ENCODE measurements at regions not wholly inside any gene's neighbourhood (a gene's known extent, or its start where the extent isn't known, plus 50 kb on each side); places are given as distances from the start of the nearest gene placed in this dataset.
A peak's percentile ranks its signal among the peaks of the same experiment; 100 is the strongest.

DNA sequence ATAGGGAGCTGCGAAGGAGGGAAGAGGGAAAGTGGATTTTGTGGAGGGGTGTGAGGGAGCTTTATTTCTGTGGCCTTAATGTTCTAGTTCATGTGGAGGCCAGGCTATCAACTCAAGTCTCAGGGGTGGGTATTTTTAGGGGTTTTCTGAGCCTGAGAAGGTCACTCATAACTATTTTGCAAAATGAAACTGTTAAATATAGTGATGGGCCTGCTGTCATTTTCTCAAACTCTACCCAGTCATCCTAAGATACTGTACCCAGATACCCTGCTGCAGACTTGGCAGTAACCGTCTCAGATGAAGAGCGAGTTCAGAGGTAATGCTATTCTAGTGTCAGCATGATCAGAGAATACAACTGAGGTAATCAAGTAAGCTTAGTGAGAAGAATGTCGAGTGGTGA lies 545.0 kb upstream of the TBL1XR1 start:
- no peak for DNase-seq (ENCODE audit: low read depth in 2 of 2)

DNA sequence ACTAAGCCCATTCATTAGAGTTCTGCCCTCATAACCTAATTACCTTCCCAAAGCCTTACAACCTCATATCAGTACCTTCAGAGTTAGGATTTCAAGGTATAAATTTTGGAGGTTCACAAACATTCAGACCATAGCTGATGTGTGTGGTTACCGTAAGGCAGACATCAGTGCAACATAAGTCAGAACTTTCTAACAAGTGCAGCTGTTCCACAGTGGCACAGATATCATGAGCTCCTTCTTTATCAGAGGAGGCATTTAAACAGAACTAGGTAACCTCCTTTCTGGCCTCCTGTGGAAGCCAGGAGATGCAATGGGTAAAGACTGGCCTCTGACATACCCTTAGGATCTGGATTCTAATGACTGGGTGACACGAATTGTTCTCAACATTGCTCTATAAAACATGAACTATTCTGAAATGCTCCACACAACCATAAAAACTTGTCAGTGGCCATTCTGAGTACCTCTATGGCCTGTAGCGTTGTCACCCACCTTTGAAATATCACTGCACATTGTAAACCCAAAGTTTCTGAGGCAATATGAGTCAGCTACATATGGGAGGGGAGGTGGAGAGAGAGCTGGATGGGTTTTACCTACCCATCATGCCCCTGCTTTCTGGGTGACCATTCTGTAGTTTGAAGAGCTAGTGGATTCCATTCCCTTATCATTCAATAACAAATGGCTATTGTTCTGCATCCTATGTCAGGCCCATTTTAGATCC lies 546.0 kb upstream of the TBL1XR1 start:
- DNase-seq (ENCODE audit: low read depth in 2 of 2): no peak

DNA sequence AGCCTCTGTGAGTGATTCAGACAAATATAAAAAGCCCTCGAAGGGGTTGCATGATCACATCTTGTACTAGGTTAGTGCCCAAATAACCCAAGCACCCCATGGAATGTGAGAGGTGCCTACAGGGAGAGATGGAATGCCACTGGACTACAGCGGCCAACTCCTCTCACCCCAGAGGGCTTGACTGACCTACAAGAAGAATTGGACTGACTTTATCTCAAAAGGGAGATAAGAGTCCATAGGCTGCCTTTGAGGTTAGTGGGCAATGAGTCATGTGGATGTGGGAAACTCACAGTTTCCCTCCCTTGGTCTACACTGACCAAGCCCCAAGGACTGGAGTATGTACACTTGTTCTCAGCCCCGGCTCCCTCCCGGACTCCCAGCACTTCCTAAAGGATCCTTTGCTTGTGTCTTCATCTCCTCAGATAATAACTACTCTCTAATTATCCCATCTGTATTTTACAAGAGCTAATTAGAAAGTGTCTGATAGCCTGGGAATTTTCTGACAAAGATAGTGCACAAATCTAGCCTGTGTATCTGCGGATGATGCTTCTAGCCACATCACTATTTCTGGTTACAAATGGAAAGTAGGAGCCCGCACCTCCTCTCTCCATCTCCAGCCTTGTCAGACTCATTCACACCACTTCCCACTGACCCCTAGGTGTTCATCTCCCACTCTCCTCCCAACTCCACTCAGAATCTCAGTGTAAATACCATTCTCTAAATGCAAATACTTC lies 547.8 kb upstream of the TBL1XR1 start:
- DNase-seq (ENCODE audit: low read depth in 2 of 2): no peak

DNA sequence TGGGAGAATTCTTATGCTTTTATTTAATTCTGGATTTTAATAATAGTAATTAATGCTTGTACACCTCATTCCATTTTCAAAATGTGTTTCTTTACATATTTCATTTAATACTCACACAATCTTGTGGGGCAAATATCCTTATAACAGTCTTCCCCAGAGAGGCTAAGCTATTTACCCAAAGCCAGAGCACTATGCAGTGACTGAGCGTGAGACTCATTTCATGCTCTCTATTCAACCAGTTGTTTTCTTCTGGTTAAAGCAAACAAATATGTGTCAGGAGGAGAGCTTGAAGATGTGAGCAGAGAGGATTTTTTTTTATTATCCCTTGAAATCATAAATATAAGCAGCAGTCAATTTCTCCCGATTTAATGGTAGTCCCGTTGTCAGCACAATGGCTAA lies 548.3 kb upstream of the TBL1XR1 start:
- no peak for DNase-seq (ENCODE audit: low read depth in 2 of 2)

DNA sequence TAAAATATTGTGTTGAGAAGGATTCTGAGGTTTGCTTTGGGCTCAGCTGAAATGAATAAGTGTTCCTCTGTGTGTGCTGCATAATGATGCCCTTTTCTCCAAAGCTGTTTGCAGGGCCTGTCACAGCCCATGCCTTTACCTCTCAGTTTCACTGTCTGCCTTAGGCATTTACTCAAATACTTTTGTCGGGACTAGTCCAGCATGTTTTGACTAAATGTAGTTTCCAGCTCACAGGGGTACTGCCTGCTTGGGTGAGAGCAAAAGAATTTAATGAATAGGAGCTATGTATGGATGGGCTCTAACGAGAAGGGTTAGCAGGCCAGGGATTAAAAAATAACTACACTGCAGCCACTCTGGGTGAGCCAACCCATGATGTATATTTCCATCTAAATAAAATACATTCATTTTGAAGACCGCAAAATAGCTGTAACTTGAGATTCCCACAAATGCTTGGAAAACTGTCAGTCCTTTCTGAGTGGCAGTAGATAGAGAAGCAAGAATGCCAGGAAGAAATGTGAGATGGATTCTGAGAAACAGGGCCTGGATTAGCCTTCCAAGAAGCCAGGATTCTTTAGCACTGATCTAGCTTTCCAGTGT lies 549.2 kb upstream of the TBL1XR1 start:
- DNase-seq (ENCODE audit: low read depth in 2 of 2): no peak

DNA sequence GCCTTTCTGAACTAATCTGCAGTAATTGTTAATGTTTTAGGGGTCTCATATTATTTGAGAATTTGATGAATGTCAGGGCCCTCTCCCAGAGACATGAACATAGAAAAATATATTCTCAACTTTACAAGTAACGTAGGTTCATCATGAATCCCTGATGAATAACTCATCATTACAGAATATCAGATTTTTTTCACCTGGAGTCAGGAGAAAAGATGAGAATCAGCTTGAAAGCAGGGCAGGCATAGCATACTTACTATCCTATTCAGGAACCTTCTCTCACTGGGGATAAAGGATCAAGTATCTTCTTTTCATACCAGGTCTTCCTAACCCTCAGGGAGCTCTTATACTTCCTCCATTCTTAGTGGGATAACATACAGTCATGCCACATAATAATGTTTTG lies 552.6 kb upstream of the TBL1XR1 start:
- no peak for DNase-seq (ENCODE audit: low read depth in 2 of 2)

DNA sequence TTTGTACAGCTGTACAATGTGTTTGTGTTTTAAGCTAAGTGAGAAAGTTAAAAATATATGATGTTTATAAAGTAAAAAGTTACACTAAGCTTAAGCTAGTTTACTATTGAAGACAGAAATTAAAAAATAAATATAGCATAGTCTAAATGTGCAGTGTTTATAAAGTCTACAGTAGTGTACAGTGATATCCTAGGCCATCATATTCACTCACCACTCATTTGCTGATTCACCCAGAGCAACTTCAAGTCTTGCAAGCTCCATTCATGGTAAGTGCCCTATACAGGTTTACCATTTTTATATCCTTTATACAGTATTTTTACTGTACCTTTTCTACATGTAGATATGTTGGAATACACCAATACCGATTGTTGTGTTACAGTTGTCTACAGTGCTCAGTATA lies 553.2 kb upstream of the TBL1XR1 start:
- no peak for DNase-seq (ENCODE audit: low read depth in 2 of 2)

DNA sequence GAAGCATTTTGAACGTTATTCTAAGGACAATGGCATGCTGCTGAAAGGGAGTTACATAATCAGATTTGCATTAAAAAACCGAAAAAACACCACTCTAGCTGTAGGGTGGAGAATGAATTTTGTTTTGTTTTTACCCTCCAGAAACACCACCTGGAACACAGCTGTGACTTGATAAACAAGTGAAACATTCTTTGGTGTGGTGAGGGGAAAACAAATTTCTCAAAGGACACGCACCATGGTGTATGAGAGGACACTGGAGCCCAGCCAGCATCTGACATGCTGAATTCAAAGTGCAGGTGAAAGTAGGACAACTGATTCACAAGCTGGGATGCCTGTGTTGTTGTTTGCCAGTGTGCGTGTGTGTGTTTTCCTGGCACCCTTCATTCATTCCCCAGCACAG lies 554.5 kb upstream of the TBL1XR1 start:
- DNase-seq (ENCODE audit: low read depth in 2 of 2): no peak

DNA sequence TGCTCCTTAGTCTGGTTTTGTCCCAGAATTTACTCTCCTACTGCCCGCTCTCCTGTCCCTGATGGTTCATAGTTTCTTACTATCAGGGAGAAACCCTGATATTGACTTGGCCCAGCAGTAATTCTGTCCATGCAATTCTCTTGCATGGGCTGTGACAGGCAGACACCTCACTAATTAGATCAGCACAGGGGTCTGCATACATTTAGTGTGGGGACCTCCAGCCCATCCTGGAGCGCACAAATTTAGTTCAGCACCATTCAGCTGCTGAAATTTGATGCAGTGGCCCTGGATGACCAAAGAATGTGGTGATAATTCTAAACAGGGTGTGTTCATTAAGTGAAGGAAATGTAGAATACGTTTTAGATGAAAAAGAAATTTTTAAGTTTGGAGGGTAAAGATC lies 555.5 kb upstream of the TBL1XR1 start:
- DNase-seq (ENCODE audit: low read depth in 2 of 2): no peak

DNA sequence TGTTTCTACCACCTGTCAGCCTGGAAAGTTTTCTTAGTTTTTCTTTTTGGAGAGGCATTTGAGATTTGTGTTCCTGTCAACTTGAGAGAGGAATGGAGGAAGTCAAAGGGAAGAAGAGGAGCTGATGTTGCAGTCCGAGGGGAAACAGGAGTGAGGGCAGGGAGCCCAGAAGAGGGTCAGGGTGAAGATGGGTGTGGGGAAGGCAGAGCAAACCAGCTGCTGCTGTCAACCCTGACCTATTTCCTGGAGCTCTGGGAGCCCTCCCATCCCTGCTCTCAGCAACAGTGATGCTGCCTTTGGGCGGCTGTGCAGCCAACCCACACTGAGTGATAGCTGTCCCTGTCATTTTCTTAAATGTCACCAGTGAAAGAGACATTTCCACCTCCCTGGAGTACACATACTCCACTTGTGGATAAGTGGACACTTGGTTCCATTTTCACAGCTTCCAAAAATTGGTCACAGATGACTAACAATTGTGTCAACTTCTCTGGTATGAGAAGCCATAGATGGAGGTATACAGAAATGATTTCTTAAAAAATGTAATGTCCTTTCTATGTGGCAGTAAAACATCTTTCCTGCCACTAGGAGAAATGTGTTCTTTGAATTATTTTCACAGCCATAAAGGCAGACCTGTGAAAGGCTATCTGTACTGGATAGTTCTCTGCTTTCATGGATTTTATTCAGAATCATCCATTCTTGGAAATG lies 556.3 kb upstream of the TBL1XR1 start:
- no peak for DNase-seq (ENCODE audit: low read depth in 2 of 2)

DNA sequence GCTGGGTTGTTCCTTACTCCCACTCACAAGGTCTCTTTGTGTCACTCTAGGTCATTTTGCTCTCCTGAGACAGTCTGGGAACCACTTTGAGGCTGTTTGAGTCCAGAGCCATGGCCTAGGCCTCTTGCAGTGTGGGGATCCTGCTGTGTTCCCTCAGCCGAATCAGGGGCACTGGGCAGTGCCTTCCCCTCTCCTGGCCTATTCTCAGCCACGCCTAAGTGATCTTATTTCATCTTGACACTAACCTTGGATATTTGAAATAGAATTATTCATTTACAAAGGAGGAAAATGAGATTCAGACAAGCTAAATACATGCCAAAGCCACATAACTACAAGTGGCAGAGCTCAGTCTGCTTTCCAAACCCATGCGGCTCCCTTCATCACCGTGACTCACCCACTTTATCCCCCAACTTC lies 557.2 kb upstream of the TBL1XR1 start:
- no peak for DNase-seq (ENCODE audit: low read depth in 2 of 2)

DNA sequence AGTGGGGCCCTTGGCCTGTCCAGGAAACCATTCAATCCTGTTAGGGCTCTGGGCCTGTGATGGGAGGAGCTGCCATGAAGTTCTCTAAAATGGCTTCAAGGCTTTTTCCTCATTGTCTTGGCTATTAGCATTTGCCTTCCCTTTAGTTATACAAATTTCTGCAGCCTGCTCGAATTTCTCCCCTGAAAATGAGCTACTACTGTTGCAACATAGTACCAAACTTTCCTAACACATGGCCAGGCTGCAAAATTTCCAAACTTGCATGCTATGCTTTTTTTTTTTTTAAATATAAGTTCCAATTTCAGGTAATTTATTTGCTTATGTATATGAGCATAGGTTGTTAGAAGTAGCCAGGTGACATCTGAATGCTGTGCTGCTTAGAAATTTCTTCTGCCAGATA lies 560.8 kb upstream of the TBL1XR1 start:
- no peak for DNase-seq (ENCODE audit: low read depth in 2 of 2)

DNA sequence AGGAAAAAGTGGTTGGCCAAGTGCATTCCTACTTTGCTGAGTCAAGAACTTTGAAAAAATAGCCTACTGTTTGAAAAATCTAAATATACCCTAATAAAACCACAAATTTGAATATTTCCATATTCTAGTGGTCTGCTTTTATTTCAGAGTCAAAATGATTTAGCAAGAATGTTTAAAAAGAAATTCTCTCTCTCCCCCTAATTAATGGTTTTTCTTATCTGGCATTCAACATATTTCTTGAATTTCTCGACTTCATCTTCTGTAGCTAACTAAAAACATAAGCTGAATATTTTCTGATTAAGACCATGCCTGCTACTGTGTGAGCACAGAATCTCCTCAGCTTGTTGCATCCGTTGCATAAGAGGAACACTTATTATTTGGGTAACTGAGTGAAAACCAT lies 563.5 kb upstream of the TBL1XR1 start:
- no peak for DNase-seq (ENCODE audit: low read depth in 2 of 2)

DNA sequence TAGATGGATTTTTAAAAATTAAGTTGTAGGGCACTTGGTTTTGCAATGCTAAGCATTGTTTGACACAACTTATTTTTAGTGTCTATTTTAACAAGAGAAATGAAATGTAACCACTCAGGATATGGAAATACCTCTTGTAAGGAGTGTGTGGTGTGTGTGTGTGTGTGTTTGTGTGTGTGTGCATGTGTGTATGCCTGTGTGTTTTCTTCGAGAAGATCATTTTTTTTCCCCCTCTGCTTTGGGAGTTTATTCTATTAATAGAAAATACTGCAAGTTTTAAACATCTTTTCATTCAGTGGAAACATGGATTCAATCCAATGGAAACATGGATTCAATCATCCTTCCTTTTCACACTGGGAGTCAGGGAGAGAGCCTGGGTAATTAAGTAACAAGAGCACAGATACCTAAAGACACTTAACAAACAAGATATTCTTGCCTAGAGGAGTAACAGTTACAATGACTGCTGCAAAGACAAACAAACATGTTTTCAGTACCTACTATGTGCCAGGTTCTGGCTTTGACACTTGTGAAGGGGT lies 567.2 kb upstream of the TBL1XR1 start:
- no peak for DNase-seq (ENCODE audit: low read depth in 2 of 2)

DNA sequence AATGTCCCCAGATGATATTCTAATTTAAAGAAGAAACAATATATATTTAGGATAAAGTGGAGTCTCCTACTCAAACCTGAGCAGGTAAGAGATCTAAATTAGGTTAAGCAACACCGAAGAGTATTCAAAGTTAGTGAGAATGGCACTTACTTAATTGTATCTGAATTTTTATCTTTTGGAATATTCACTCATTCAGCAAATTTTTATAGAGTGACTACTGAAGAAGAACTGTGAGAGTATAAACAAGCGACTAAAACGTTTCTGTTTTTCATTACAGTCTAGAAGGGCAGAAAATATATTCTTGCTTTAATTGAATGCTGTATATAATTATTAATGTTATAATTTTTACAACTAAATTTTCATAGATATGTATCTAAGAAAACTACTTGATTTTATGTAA lies 567.7 kb upstream of the TBL1XR1 start:
- DNase-seq (ENCODE audit: low read depth in 2 of 2): no peak

DNA sequence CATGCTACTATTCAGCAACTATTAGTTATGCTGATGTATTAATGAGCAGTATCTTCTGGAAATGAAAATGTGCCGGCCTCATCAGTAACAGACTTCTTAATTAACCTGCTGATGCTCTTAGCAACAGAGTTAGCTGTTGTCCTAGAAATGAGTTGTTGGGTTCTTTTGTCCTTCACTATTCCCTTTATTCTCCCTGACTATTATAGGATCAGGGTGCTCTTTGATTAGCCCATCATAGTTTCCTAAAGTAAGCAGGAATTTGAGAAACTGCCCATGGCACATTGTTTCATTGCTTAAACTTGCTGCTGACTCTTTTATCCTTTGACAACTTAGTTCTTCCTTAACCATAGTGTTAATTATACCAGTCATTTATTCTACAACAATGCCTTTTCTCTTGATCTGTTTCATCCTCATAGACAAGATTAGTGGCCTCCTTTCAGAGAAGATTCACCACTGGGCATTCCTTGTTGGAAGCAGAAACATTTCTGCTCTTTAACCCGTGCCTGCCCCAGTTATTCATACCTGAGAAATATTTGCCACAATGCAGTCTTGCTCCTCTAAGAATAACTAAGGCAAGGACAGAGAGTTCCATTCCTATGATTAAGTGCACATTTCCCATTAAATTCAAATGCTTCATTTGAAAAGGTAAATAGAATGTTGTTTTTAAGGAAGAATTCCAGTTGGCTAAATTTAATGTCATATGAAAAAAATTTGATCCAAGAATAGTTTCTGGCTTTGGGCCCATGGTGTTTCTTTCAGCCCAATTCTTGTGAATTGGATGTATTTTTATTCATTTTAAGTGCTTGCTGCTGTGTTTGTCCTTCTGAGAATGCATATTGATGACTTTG lies 573.3 kb upstream of the TBL1XR1 start:
- no peak for DNase-seq (ENCODE audit: low read depth in 2 of 2)

DNA sequence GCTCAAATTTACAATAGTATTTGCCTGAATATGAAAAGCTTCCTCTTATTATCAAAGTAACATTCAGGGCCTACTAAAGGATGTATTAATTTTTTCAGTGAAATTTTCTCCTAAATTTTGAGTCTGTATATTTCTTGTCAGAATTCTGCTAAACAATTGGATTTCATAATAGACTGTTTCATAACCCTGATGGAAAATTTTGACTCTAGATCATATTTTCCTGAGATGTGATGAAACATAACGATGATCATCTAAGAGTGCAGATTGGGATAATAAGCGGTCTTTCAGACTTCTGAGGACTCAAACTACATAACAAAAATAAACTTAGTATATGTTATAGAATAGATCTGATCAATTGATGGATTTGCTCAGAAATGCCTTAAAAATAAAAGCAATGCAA lies 574.5 kb upstream of the TBL1XR1 start:
- DNase-seq (ENCODE audit: low read depth in 2 of 2): no peak

DNA sequence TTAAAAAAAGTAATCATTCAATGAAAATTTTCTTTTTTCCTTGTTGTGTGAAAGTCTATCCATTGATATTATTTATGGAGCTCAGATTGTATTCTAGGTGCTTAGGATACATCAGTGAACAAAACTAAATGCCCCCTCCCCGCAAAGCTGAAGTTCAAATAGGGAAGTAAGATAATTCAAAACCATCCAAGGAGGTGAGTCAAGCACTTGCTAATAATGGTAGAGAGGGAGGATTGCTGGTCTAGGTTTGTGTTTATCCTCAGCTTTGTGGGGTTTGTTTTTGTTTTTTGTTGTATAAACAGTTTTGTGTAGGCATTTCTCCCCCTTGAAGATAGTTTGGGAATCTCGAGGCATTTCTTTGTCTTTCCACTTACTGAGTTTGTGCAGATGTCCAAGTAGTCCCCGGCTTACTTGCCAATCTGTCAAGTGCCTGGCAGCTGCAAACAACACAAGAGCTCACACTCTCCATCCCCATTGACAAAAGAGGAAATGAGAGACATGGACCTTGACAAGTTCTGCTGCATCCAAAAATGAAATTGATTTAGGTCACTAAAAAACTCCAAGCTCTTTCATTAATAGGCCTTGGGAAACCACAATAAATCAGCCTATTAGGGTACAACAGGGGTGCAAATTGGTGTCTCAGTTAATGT lies 575.8 kb upstream of the TBL1XR1 start:
- no peak for DNase-seq (ENCODE audit: low read depth in 2 of 2)

DNA sequence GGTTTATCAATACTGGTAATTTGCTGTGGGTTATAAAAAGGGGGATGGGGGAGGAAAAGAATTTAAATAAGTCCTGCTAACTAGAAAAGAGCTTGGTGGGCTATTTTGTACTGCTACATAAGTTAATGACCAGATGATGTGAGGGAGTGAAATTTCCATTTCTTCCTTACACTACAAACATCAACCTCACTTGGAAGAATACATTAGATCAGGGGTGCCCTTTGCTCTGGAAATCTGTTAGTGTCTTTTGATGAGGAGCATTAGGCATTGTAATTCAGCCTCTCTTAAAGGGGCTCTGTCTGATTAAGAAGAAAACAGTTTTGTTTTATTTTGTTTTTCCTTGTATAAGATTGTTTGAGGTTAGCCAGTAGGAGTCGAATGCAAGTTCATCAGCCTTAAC lies 576.4 kb upstream of the TBL1XR1 start:
- no peak for DNase-seq (ENCODE audit: low read depth in 2 of 2)

DNA sequence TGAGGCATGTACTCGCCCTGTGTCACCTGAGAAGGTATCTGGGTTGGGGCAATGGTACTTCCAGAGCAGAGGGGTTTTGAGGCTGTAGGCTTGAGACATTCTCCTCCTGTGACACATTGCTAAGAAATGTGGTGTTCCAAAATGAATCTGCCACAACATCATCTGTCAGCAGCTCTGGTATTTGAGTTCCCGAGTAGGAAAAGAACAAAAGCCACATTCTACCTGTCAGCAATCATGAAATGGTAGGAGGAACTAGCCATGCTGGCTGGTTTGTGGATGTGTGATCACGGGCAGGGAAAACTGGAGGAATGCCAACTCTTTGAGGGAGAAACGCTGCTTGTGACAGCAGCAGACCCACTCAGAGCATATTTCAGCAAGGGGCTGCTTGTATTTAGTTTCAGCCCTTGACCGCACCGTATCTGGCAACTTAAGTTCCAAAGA lies 579.4 kb upstream of the TBL1XR1 start:
- DNase-seq (ENCODE audit: low read depth in 2 of 2): no peak

DNA sequence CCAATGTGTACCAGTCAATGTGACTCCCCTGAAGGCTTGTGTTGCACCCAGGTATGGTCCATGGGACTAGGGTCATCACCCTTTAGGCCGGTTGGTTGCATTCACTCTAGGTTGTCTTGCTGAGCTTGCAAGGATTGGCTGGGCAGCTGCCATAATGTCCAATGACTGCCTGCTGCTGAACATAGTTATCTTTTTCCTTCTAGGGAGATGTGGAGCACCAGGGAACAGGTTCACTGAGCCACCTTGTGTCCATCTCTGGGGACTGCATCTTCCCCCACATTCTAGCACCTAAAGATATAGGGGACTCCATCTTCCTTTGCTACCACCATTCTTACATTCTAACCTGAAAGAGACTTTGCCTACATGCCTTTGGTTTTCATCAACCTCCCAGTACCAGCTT lies 580.4 kb upstream of the TBL1XR1 start:
- peak in 1 of 2 donors; percentile 17 for DNase-seq (ENCODE audit: low read depth in 2 of 2)

Measured in stimulated activated CD4-positive, alpha-beta T cell treated with anti-CD3 and anti-CD28 coated beads, Interleukin-1b, Interleukin-23, amount 100 ng/mL, for 1 hour (primary cell).